ENCODE measurements at regions not wholly inside any gene's neighbourhood (a gene's known extent, or its start where the extent isn't known, plus 50 kb on each side); places are given as distances from the start of the nearest gene placed in this dataset.
"Not testable (repeated sequence)": the region's sequence is repeated elsewhere in the genome, so short reads cannot be mapped to it uniquely, and the experiment has no call there.

- no peak for DNase-seq
Observed at GRCh38 chr17:68142595-68142994, 105.2 kb upstream of the AMZ2 start.

GRCh38 chr17:68143425-68143824, 104.4 kb upstream of the AMZ2 start:
- DNase-seq, result no peak

- DNase-seq, result no peak
Observed at GRCh38 chr17:68145088-68145487, 102.8 kb upstream of the AMZ2 start.

- DNase-seq, result no peak
Observed at GRCh38 chr17:68148936-68149335, 98.9 kb upstream of the AMZ2 start.

- no peak for DNase-seq
Observed at GRCh38 chr17:68152161-68152571, 95.7 kb upstream of the AMZ2 start.

- no peak for DNase-seq
Observed at GRCh38 chr17:68155692-68156091, 92.2 kb upstream of the AMZ2 start.

- no peak for DNase-seq
Observed at GRCh38 chr17:68161644-68162428, 86.0 kb upstream of the AMZ2 start.

- not testable (repeated sequence) for DNase-seq
Observed at GRCh38 chr17:68168273-68169164, 79.3 kb upstream of the AMZ2 start.

- DNase-seq, result not testable (repeated sequence)
Observed at GRCh38 chr17:68169165-68169821, 78.5 kb upstream of the AMZ2 start.

GRCh38 chr17:68169840-68170239, 78.0 kb upstream of the AMZ2 start:
- DNase-seq, result no peak

- no peak for DNase-seq
Observed at GRCh38 chr17:68170246-68170645, 77.6 kb upstream of the AMZ2 start.

GRCh38 chr17:68172461-68172954, 75.3 kb upstream of the AMZ2 start:
- peak; percentile 69 for DNase-seq

- DNase-seq, result no peak
Observed at GRCh38 chr17:68175416-68175815, 72.4 kb upstream of the AMZ2 start.

- no peak for DNase-seq
Observed at GRCh38 chr17:68175905-68176304, 71.9 kb upstream of the AMZ2 start.

- DNase-seq, result no peak
Observed at GRCh38 chr17:68176718-68177117, 71.1 kb upstream of the AMZ2 start.

- no peak for DNase-seq
Observed at GRCh38 chr17:68178831-68179230, 69.0 kb upstream of the AMZ2 start.

GRCh38 chr17:68179236-68179925, 68.5 kb upstream of the AMZ2 start:
- peak; percentile 28 for DNase-seq

GRCh38 chr17:68179926-68180285, 67.9 kb upstream of the AMZ2 start:
- DNase-seq, result no peak

GRCh38 chr17:68182011-68182306, 65.9 kb upstream of the AMZ2 start:
- DNase-seq, result no peak

GRCh38 chr17:68182940-68183551, 64.8 kb upstream of the AMZ2 start:
- DNase-seq, result no peak

- DNase-seq, result no peak
Observed at GRCh38 chr17:68184141-68184571, 63.7 kb upstream of the AMZ2 start.

GRCh38 chr17:68184816-68185436, 62.9 kb upstream of the AMZ2 start:
- no peak for DNase-seq
